GM12873 (cell line): ENCODE measurements at regions not wholly inside any gene's neighbourhood (a gene's known extent, or its start where the extent isn't known, plus 50 kb on each side); places are given as distances from the start of the nearest gene placed in this dataset.

Experiments used
- CTCF ChIP-seq: IDR thresholded peaks from 2 replicates; pipeline ENCODE4 v1.5.1; 2012; ENCODE audit warnings: low read depth, mild to moderate bottlenecking, moderate library complexity, low read length, control low read depth; ENCODE audit not compliant: insufficient read depth; ENCODE audit errors: missing control alignments

- TF ChIP-seq CTCF: no peak
These were observed 84.6 kb upstream of the MGMT start for GRCh38 chr10:129382401-129382800.

GRCh38 chr10:129383651-129384050 is 83.4 kb upstream of the MGMT start:
- no peak for TF ChIP-seq CTCF

GRCh38 chr10:129385600-129385999 is 81.4 kb upstream of the MGMT start:
- TF ChIP-seq CTCF: no peak

GRCh38 chr10:129386415-129387257 is 80.4 kb upstream of the MGMT start:
- no peak for TF ChIP-seq CTCF

GRCh38 chr10:129387258-129387525 is 79.8 kb upstream of the MGMT start:
- no peak for TF ChIP-seq CTCF

GRCh38 chr10:129388435-129388834 is 78.6 kb upstream of the MGMT start:
- no peak for TF ChIP-seq CTCF

GRCh38 chr10:129389194-129389593 is 77.8 kb upstream of the MGMT start:
- no peak for TF ChIP-seq CTCF
